Chondrocyte (in vitro differentiated cells): ENCODE measurements at regions not wholly inside any gene's neighbourhood (a gene's known extent, or its start where the extent isn't known, plus 50 kb on each side); places are given as distances from the start of the nearest gene placed in this dataset.

Source experiments
- DNase-seq: peaks from one replicate; pipeline ENCODE4 v3.0.0; 2021; ENCODE audit warnings: mixed read lengths, low spot score
- H3K27ac Mint-ChIP-seq: one replicate; pipeline ENCODE4 v1.8.0; 2021; ENCODE audit warnings: mild to moderate bottlenecking, moderate library complexity, mixed read lengths; ENCODE audit not compliant: unreplicated experiment
- H3K27me3 Mint-ChIP-seq: 2 replicates; pipeline ENCODE4 v1.8.0; 2021; ENCODE audit warnings: low read depth, mixed read lengths
- H3K36me3 Mint-ChIP-seq: 2 replicates; pipeline ENCODE4 v1.8.0; 2021; ENCODE audit warnings: low read depth, mixed read lengths
- H3K4me1 Mint-ChIP-seq: 2 replicates; pipeline ENCODE4 v1.8.0; 2021; ENCODE audit warnings: low read depth, mild to moderate bottlenecking, mixed read lengths
- H3K4me3 Mint-ChIP-seq: one replicate; pipeline ENCODE4 v1.8.0; 2021; ENCODE audit warnings: mild to moderate bottlenecking, moderate library complexity, mixed read lengths; ENCODE audit not compliant: unreplicated experiment
- H3K9me3 Mint-ChIP-seq: 2 replicates; pipeline ENCODE4 v1.8.0; 2021; ENCODE audit warnings: low read depth, mixed read lengths
- TF ChIP-seq, protein P1 (sequence below): fragments of 200-600 bp; sonication (generic); IDR thresholded peaks from 2 replicates; pipeline ENCODE4 v1.5.0; 2021; ENCODE audit warnings: antibody characterized with exemption, mild to moderate bottlenecking, moderate library complexity

- DNase-seq, result no peak
- TF ChIP-seq, protein P1, sequence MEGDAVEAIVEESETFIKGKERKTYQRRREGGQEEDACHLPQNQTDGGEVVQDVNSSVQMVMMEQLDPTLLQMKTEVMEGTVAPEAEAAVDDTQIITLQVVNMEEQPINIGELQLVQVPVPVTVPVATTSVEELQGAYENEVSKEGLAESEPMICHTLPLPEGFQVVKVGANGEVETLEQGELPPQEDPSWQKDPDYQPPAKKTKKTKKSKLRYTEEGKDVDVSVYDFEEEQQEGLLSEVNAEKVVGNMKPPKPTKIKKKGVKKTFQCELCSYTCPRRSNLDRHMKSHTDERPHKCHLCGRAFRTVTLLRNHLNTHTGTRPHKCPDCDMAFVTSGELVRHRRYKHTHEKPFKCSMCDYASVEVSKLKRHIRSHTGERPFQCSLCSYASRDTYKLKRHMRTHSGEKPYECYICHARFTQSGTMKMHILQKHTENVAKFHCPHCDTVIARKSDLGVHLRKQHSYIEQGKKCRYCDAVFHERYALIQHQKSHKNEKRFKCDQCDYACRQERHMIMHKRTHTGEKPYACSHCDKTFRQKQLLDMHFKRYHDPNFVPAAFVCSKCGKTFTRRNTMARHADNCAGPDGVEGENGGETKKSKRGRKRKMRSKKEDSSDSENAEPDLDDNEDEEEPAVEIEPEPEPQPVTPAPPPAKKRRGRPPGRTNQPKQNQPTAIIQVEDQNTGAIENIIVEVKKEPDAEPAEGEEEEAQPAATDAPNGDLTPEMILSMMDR, result no peak
- Mint-ChIP-seq H3K9me3 (no peaks in the 10 kb centered on the region), H3K27me3 (no peaks in the 10 kb centered on the region), H3K4me1 (peaks cover 9% of the 10 kb centered on the region), H3K27ac (no peak overlapping the region), H3K36me3 (no peaks in the 10 kb centered on the region), H3K4me3 (no peak overlapping the region)
These were observed 371.4 kb downstream of the PSAT1 start for GRCh38 chr9:78668148-78668832.

DNA sequence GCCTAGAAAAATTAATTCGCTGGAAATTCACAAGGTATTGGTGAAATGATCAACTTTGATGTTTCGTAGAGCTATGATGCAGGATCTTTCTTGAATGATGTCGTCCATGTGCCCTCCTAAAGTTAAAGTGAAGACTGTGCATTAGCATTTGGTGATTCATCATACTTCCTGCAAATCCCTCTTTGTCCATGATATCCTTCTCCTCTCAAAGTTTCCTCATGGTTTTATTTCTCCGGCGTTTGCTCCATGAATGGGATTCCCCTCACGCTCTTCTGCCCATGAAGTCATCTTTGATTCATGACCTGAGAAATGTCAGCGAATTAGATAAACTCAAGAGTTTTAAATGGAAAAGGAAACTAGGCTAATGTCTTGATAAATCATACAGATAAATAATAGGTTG lies 372.7 kb downstream of the PSAT1 start:
- Mint-ChIP-seq H3K36me3 (no peaks in the 10 kb centered on the region), H3K4me1 (peaks cover 9% of the 10 kb centered on the region), H3K4me3 (no peak overlapping the region), H3K27ac (no peak overlapping the region), H3K9me3 (no peaks in the 10 kb centered on the region), H3K27me3 (no peaks in the 10 kb centered on the region)
- no peak for DNase-seq
- TF ChIP-seq, protein P1, result no peak

DNA sequence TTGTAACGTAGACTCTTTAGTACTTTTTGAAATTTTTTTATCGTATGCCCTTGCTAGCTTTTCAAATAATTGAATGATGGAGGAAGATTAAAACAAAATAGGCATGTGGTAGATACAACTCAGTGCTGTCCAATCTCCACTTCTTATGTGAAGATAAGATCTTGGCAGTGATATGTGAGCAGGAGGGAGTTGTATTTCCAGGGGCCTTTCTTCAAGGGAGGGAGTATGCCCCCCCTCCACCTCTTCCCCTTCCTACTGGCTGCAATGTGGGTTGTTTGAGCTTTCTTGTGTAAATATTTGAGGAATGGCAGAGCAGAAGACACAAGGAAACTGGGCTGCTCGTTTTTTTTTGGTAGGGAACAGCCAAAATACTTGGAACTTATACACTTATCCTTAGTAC lies 374.9 kb downstream of the PSAT1 start:
- DNase-seq, result no peak
- H3K4me1 Mint-ChIP-seq, result peaks cover 17% of the 10 kb centered on the region
- no peaks in the 10 kb centered on the region for H3K9me3 Mint-ChIP-seq
- no peaks in the 10 kb centered on the region for H3K36me3 Mint-ChIP-seq
- TF ChIP-seq, protein P1, result no peak
- no peaks in the 10 kb centered on the region for H3K27me3 Mint-ChIP-seq
- H3K4me3 Mint-ChIP-seq, result no peak overlapping the region
- H3K27ac Mint-ChIP-seq, result no peak overlapping the region

DNA sequence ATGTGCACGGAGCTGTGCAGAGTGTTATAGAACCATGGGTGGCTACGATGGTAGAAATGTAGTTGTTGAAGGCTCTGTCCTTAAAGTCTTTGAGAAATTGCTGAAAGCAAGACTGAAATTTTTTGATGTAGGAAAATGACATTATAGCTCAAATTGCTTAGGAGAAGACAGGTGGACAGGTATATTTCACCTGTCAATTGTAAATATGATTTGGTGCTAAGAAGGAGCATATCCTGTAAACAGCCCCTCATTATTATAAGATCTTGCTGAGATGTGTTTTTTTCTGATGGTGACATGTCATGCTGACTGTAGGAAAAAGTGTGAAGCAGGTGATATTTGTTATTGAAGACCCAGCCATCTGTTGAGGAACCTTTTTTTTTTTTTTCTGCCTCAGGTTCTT lies 377.9 kb downstream of the PSAT1 start:
- Mint-ChIP-seq H3K4me3 (no peak overlapping the region), H3K4me1 (peaks cover 20% of the 10 kb centered on the region), H3K27me3 (no peaks in the 10 kb centered on the region), H3K27ac (no peak overlapping the region), H3K36me3 (no peaks in the 10 kb centered on the region), H3K9me3 (no peaks in the 10 kb centered on the region)
- TF ChIP-seq, protein P1, result no peak
- DNase-seq, result no peak

- H3K36me3 Mint-ChIP-seq, result no peaks in the 10 kb centered on the region
- H3K4me1 Mint-ChIP-seq, result peaks cover 20% of the 10 kb centered on the region
- TF ChIP-seq, protein P1, result no peak
- H3K27ac Mint-ChIP-seq, result no peak overlapping the region
- no peaks in the 10 kb centered on the region for H3K27me3 Mint-ChIP-seq
- H3K4me3 Mint-ChIP-seq, result no peak overlapping the region
- no peak for DNase-seq
- H3K9me3 Mint-ChIP-seq, result no peaks in the 10 kb centered on the region
These were observed 379.1 kb downstream of the PSAT1 start for GRCh38 chr9:78676009-78676408.
